Rectal smooth muscle tissue (tissue), 1 donor: ENCODE measurements at regions not wholly inside any gene's neighbourhood (a gene's known extent, or its start where the extent isn't known, plus 50 kb on each side); places are given as distances from the start of the nearest gene placed in this dataset.
"Not testable (repeated sequence)": the region's sequence is repeated elsewhere in the genome, so short reads cannot be mapped to it uniquely, and the experiment has no call there.

ENCODE experiments used
- H3K27ac ChIP-seq: one replicate; pipeline ENCODE4 v1.7.0; 2013; ENCODE audit warnings: low read depth, low read length, inconsistent platforms
- H3K27me3 ChIP-seq: one replicate; pipeline ENCODE4 v1.7.0; 2013; ENCODE audit warnings: low read length; ENCODE audit not compliant: control insufficient read depth, insufficient read depth
- H3K36me3 ChIP-seq: one replicate; pipeline ENCODE4 v1.7.0; 2013; ENCODE audit warnings: low read length; ENCODE audit not compliant: control insufficient read depth, insufficient read depth
- H3K4me1 ChIP-seq: one replicate; pipeline ENCODE4 v1.7.0; 2013; ENCODE audit warnings: low read length; ENCODE audit not compliant: control insufficient read depth, insufficient read depth
- H3K4me3 ChIP-seq: one replicate; pipeline ENCODE4 v1.7.0; 2013; ENCODE audit warnings: low read length
- H3K9ac ChIP-seq: one replicate; pipeline ENCODE4 v1.7.0; 2013; ENCODE audit warnings: low read length

DNA sequence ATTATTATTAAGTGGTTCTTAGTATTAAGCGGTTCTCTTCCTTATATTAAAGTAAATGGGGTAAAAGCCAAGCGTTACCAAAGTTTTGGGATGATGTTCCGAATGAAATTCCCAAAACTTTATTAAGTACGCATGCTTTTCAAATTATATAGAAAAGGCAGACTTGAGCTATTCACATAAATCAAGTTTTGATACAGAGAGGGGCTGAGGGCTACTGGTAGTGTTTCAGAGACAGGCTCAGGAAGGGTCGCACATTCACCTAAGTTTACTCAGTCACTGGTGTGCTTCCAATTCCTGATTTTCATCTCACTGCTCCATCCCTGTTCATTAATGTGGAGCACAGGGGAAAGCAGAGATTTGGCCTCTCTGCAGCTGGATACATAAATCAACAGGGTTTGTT lies 652.2 kb downstream of the QKI start:
- no peaks in the 10 kb centered on the region for H3K27me3 ChIP-seq
- H3K4me1 ChIP-seq: no peaks in the 10 kb centered on the region
- no peak overlapping the region for H3K27ac ChIP-seq
- H3K9ac ChIP-seq: no peak overlapping the region
- no peak overlapping the region for H3K4me3 ChIP-seq
- H3K36me3 ChIP-seq: no peaks in the 10 kb centered on the region

DNA sequence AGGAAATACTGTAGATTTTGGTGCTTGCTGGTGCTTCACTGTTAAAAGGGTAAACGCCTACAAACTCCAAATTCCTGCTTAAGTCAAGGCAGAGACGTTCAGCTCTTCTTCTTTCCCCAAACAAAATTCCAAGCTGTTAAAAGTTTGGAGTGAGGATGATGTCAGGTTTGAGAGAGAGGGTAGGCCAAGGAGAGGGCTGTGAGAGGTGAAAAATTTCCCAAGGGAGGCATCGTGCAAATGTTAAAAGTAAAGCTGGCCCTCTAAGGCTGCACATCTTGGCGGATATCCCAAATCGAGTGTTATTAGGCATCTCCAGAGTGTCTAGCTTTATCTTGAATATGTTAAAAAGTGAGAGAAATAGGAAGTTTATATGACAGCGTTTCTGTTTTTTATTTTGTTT lies 651.8 kb downstream of the QKI start:
- H3K4me3 ChIP-seq: no peak overlapping the region
- no peaks in the 10 kb centered on the region for H3K4me1 ChIP-seq
- no peaks in the 10 kb centered on the region for H3K36me3 ChIP-seq
- H3K9ac ChIP-seq: no peak overlapping the region
- H3K27me3 ChIP-seq: no peaks in the 10 kb centered on the region
- H3K27ac ChIP-seq: no peak overlapping the region

DNA sequence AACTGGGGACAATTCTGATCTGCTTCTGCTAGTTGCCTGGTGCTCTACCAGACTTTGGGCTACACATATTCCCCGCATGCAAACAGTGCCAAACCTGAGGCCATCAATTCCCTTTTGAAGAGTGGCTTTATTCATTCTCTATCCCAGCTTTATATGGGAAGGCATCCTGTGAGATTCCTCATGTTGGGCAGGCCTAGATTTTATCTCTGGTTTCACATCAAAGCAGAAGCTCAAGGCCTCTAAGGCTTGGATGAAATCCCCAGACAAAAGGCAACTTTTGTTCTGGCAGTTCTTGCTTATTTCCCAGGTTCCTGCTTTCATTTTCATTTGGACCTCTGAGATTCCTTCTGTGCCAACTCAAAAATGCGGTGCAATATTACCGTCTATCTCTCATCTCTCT lies 648.8 kb downstream of the QKI start:
- no peak overlapping the region for H3K9ac ChIP-seq
- H3K4me3 ChIP-seq: no peak overlapping the region
- no peaks in the 10 kb centered on the region for H3K36me3 ChIP-seq
- no peaks in the 10 kb centered on the region for H3K27me3 ChIP-seq
- no peak overlapping the region for H3K27ac ChIP-seq
- no peaks in the 10 kb centered on the region for H3K4me1 ChIP-seq

DNA sequence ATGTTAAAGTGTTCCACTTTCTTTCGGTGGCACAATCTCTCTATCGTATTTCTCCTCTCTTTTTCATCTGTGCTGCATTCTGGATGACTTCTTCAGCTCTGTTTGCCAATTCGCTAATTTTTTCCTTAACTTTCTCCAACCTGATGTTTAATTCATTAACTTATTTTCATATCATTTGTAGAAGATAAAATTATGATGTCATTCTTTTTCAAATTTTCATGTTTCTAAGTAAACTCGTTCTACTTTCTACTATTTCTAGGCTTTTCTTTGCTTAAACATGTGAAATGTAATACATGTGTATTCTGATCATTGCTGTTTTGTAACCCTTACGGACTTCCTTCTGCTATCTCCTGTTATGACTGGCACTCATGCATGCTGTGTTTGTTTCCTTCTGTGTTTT lies 648.4 kb downstream of the QKI start:
- H3K27me3 ChIP-seq: no peaks in the 10 kb centered on the region
- H3K4me3 ChIP-seq: no peak overlapping the region
- H3K9ac ChIP-seq: no peak overlapping the region
- H3K36me3 ChIP-seq: no peaks in the 10 kb centered on the region
- H3K27ac ChIP-seq: no peak overlapping the region
- H3K4me1 ChIP-seq: no peaks in the 10 kb centered on the region

DNA sequence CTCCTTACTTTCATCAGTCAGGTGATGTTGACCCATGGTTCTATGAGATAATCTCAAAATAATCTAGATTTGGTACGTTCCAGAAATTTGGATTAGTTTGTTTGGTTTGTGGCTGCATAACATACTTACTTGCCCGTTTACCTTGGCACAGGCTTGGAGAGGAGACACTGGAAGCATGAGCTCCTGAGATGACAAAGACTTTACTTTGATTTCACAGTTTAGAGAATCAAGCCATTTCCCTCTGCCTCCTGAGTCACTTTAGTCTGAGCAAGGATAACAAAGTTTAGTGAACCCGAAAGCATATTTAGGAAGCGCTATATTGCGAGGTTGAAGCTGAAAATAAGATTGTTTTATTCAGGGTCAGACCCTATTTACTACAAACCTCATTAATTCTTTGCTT lies 643.4 kb downstream of the QKI start:
- Histone ChIP-seq H3K9ac (no peak overlapping the region), H3K4me1 (no peaks in the 10 kb centered on the region), H3K27ac (no peak overlapping the region), H3K27me3 (no peaks in the 10 kb centered on the region), H3K36me3 (no peaks in the 10 kb centered on the region), H3K4me3 (no peak overlapping the region)

DNA sequence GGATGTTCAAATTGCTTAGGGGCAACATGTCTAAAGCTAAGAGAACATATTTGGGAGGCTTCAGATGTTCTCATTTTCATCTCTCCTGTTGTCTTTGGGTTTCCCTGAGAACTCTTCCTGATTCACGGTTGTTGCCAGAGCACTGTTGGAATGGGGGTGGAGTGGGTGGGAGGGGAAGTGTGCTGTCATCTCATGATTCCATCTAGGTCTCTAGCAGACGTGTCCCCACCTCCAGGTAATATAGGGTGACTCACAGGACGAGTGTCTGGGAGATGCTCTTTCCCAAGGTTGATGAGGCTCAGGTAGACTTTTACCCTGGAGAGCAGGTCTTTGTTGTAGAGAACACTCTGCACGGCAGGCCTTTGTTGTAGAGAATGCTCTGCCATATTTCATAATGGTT lies 636.9 kb downstream of the QKI start:
- no peaks in the 10 kb centered on the region for H3K27me3 ChIP-seq
- no peaks in the 10 kb centered on the region for H3K4me1 ChIP-seq
- no peaks in the 10 kb centered on the region for H3K36me3 ChIP-seq

DNA sequence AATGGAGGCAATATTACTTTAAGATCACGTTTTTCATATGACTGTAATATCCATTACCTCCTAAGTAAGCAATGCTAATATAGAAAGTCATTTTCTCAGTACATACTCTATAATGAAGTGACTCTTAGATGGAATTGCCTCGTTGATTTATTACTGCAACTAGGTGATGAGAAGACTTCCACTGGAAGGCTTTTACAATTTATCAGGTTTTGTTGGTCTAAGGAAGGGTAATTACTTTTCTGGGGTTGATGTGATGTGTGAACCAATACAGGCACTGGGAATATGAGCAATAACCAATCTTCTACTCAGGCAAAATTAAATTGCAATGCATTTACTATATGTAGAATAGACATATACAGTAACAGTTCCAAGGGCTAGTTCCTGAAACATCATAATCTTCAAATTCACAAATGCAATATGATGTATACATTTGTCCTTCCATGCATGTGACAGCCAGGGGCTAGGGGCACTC lies 635.0 kb downstream of the QKI start:
- no peak overlapping the region for H3K27ac ChIP-seq
- no peak overlapping the region for H3K4me3 ChIP-seq
- no peak overlapping the region for H3K9ac ChIP-seq
- H3K36me3 ChIP-seq: no peaks in the 10 kb centered on the region
- no peaks in the 10 kb centered on the region for H3K4me1 ChIP-seq
- no peaks in the 10 kb centered on the region for H3K27me3 ChIP-seq

More for the DNA sequence above, 636.9 kb downstream of the QKI start:
- Histone ChIP-seq H3K9ac (no peak overlapping the region), H3K27ac (no peak overlapping the region), H3K4me3 (no peak overlapping the region)

DNA sequence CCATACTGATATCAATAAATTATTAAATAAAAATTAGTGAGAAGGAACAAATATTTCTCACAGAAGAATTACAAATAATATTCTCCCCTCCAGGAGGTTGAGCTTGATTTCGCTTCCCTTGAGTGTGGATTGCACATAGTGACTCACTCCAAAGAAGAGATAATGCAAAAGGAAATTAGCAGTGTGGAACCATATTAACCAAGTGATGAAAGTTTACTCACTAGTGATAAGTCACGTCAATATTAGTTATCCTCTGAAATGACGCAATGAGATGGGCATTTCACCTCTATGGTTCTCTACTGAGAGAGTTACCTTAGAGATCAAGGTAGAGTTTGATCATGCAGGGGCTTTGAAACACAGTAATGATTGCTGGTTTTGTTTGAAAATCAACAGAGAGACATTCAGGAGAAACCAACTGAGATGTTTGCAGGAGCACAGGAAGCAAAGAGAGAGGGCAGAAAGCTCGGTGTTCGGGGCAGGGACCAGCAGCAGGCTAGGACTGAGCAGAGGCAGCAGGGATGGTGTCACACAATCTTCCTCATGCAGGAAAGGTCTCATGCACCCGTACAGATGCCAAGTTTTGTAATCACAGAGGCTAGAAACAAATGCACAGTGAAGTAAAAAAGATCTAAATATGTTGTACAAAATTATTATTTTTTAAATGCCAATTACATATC lies 634.5 kb downstream of the QKI start:
- H3K27ac ChIP-seq: no peak overlapping the region
- no peaks in the 10 kb centered on the region for H3K36me3 ChIP-seq
- H3K9ac ChIP-seq: no peak overlapping the region
- H3K27me3 ChIP-seq: no peaks in the 10 kb centered on the region
- no peak overlapping the region for H3K4me3 ChIP-seq
- H3K4me1 ChIP-seq: no peaks in the 10 kb centered on the region

DNA sequence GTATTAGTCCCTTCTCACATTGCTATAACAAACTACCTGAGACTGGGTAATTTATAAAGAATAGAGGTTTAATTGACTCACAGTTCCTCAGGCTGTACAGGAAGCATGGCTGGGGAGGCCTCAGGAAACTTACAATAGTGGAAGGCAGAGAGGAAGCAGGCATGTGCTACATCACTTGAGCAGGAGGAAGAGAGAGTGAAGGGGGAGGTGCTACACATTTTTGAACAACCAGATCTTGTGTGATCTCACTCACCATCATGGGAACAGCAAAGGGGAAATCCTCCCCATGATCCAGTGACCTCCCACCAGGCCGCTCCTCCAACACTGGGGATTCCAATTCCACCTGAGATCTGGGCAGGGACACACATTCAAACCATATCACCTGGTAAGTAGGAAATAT lies 630.6 kb downstream of the QKI start:
- H3K27ac ChIP-seq: no peak overlapping the region
- no peaks in the 10 kb centered on the region for H3K27me3 ChIP-seq
- no peak overlapping the region for H3K9ac ChIP-seq
- no peaks in the 10 kb centered on the region for H3K4me1 ChIP-seq
- no peaks in the 10 kb centered on the region for H3K36me3 ChIP-seq
- no peak overlapping the region for H3K4me3 ChIP-seq

DNA sequence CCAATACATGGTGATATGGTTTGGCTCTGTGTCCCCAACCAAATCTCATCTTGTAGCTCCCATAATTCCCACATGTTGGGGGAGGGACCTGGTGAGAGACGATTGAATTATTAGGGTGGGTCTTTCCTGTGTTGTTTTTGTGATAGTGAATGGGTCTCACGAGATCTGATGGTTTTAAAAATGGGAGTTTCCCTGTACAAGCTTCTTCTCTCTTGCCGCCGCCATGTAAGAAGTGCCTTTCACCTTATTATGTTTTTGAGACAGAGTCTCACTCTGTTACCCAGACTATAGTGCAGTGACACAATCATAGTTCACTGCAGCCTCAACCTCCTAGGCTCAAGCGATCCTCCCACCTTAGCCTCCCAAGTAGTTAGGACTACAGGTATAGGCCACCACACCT lies 629.1 kb downstream of the QKI start:
- H3K4me1 ChIP-seq, H3K27ac ChIP-seq, H3K4me3 ChIP-seq, H3K9ac ChIP-seq, H3K27me3 ChIP-seq, H3K36me3 ChIP-seq: not testable (repeated sequence)

DNA sequence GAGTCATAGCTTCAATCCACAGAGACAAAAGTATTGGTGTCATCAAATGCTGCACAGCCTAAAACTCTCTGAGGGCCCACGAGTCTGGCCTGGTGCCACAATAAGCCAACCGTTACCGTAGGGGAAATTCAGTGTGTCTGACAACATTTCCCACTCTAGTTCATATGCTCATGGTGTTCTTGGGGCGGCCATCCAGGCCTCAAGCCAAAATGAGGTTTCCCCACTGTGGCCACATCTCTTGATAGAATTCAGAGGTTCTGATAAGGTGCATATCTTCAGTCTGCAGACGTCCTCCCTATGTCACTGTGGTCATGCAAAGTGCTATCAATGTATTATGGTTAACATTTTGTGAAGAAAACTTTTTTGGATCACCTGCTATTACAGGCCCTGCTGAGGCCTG lies 627.7 kb downstream of the QKI start:
- Histone ChIP-seq H3K36me3 (no peaks in the 10 kb centered on the region), H3K27ac (no peak overlapping the region), H3K4me1 (no peaks in the 10 kb centered on the region), H3K9ac (no peak overlapping the region), H3K4me3 (no peak overlapping the region), H3K27me3 (no peaks in the 10 kb centered on the region)

DNA sequence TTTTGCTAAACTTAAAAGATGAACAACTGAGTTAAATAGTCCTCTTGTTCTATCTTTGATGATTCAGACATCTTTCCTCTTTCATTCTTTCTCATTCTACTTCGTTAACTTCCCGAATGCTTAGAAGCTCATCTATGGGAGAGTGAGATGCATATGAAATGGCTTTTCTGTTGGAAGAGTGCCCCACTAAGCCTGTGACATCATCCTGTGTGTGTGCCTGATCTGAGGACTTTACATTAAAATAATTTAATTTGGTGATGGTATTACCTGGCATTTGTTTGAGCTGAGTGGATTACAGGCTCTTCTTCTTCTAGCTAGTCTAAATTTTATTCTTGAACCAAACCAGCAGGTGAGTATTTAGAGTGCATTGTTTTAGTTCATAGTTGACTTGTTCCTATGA lies 626.5 kb downstream of the QKI start:
- H3K27me3 ChIP-seq: no peaks in the 10 kb centered on the region
- no peak overlapping the region for H3K9ac ChIP-seq
- no peaks in the 10 kb centered on the region for H3K4me1 ChIP-seq
- H3K27ac ChIP-seq: no peak overlapping the region
- no peaks in the 10 kb centered on the region for H3K36me3 ChIP-seq
- H3K4me3 ChIP-seq: no peak overlapping the region

DNA sequence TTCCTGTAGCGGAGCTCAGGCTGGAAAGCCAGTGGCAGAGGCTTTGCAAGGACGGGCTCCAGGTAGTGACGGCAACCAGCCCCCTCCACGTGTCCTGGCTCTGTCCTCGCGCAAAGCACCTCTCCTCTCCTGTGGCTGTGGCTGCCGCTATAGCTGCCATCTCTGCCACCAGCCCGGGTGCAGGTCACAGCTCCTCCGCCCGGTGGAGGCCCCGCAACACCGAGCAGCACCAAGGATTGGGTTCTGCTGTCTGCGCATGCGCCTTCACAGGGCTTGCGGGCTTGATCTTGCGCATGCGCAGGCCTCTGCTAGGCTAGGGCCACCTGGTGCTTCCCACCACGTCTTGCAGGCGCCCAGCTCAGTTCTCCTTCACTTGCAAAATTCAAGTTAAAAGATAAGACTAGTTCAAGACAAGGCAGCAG lies 625.4 kb downstream of the QKI start:
- Histone ChIP-seq H3K9ac (no peak overlapping the region), H3K27ac (no peak overlapping the region), H3K27me3 (no peaks in the 10 kb centered on the region), H3K4me1 (no peaks in the 10 kb centered on the region), H3K4me3 (no peak overlapping the region), H3K36me3 (no peaks in the 10 kb centered on the region)
